Activated naive CD4-positive, alpha-beta T cell treated with anti-CD3 and anti-CD28 coated beads, Interleukin-2, amount 10 ng/mL, durations not matched to agents 7 days and 5 days (primary cell): ENCODE measurements at regions not wholly inside any gene's neighbourhood (a gene's known extent, or its start where the extent isn't known, plus 50 kb on each side); places are given as distances from the start of the nearest gene placed in this dataset.
"Not testable (repeated sequence)": the region's sequence is repeated elsewhere in the genome, so short reads cannot be mapped to it uniquely, and the experiment has no call there.

Experiments used
- CTCF ChIA-PET: fragments of 350-600 bp; sonication (Branson Sonifier 250); formaldehyde crosslinking; loops from one replicate; lab custom pipeline; 2021; ENCODE audit warnings: antibody characterized with exemption; lab: Charles Lee
- DNase-seq: peaks from one replicate; pipeline ENCODE4 v3.0.0-alpha.2; 2020
- H3K27ac Mint-ChIP-seq: one replicate; pipeline ENCODE4 v1.8.0; 2021; ENCODE audit warnings: mild to moderate bottlenecking, moderate library complexity, mixed read lengths
- H3K27me3 Mint-ChIP-seq: one replicate; pipeline ENCODE4 v1.8.0; 2021; ENCODE audit warnings: mild to moderate bottlenecking, mixed read lengths
- H3K36me3 Mint-ChIP-seq: one replicate; pipeline ENCODE4 v1.8.0; 2021; ENCODE audit warnings: mixed read lengths
- H3K4me1 Mint-ChIP-seq: one replicate; pipeline ENCODE4 v1.8.0; 2021; ENCODE audit warnings: mixed read lengths
- H3K4me3 Mint-ChIP-seq: one replicate; pipeline ENCODE4 v1.8.0; 2021; ENCODE audit warnings: mild to moderate bottlenecking, moderate library complexity, mixed read lengths
- H3K9me3 Mint-ChIP-seq: one replicate; pipeline ENCODE4 v1.8.0; 2021; ENCODE audit warnings: mixed read lengths

DNA sequence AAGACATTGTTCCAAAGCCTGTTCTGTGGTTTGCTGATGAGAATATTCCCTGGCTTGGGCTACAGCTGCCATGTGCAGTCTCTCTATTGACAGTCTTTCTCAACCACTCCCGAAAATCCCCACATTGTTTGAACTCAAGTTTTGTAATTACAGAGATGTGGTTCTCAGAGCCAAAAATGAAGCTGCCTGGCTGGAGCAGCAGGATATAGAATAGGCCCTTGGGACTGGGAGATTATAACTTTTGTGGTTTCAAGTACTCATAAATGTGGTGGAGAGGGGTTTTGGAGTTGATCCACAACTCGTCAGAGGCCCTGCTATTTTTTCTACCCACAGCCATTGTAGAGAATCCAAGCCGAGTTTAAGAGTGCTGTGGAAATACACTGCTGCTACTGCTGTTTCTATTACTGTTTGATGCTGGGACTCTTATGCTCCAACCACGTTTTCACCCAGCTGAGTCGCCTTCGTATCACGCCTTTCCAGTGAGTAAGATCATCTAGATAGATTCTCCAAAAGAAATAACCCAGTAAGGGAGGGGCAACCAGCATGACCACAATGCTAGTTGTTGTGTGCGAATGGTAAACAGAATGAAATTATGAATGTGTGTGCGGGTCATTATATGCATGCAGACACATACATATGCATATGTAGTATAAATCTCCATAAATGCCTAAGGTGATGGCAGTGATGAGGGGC, 57.1 kb upstream of the ATXN3L start:
- DNase-seq: no peak
- CTCF ChIA-PET: no interaction called here
- H3K4me1 Mint-ChIP-seq: no peaks in the 10 kb centered on the region
- H3K27me3 Mint-ChIP-seq: no peaks in the 10 kb centered on the region
- H3K36me3 Mint-ChIP-seq: no peaks in the 10 kb centered on the region
- no peak overlapping the region for H3K4me3 Mint-ChIP-seq
- H3K27ac Mint-ChIP-seq: no peak overlapping the region
- no peaks in the 10 kb centered on the region for H3K9me3 Mint-ChIP-seq

DNA sequence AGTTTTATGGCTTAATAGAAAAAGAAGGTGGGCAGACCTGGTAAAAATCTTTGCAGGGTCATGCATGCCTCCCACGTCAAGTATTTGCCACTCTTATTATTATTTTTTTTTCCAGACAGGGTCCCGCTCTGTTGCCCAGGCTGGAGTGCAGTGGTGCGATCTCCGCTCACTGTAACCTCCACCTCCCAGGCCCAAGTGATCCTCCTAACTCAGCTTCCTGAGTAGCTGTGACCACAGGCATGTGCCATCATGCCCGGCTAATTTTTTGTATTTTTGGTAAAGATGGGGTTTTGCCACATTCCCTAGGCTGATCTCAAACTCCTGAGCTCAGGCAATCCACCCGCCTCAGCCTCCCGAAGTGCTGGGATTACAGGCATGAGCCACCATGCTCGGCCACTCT, 55.7 kb upstream of the ATXN3L start:
- CTCF ChIA-PET, H3K27ac Mint-ChIP-seq, H3K36me3 Mint-ChIP-seq, DNase-seq, H3K4me3 Mint-ChIP-seq, H3K27me3 Mint-ChIP-seq, H3K9me3 Mint-ChIP-seq, H3K4me1 Mint-ChIP-seq: not testable (repeated sequence)

DNA sequence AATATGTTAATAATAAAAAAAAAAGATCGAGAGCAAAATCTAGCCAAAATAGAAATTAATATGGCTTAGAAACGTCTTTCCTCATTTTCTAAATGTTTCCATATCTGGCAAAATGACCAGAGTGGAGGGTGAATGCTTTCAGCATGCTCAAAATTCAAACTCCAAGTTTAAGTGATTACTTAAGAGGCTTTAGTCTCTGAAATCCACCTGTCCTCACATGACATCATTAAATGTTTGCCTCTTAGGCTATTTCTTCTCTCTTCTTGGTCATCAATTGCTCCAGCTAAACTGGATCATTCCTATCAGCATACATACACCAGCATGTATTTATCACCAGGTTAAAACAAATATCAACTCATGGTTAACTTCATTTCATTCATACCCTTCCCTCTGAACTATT, 54.5 kb upstream of the ATXN3L start:
- CTCF ChIA-PET: no interaction called here
- Mint-ChIP-seq H3K27ac (no peak overlapping the region), H3K4me3 (no peak overlapping the region)

DNA sequence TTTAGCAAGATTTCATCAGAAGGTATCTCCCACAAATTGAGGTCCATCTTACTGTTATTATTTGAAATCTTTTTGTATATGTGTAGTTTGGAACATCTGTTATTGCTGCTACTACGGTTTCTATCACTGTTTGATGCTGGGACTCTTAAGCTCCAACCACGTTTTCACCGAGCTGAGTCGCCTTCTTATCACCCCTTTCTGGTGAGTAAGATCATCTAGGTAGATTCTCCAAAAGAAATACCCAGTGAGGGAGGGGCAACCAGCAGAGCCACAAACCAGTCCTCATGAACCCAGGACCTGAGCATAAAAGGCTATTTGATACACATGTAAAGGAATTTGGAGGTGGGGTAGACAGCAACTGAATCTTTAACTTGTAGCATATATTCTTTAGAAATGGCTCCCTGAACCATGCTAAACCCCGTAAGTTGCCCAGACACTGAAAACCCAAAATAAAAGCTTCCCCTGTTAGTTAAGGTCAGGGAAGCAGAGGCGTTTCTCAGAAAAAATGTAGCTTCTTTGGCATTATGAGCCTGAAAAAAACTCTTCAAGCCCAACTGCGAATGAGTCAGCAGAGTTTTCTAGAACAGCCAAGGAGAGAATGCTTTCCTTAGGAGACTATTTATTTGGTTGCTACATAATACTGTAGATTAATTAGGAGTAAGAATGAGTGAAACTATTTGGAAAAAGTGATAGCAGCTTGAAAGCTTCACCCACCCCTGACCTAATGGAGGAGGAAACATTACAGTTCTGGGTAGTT, 53.8 kb upstream of the ATXN3L start:
- DNase-seq: no peak
- Mint-ChIP-seq H3K4me1 (no peaks in the 10 kb centered on the region), H3K4me3 (no peak overlapping the region), H3K36me3 (no peaks in the 10 kb centered on the region), H3K9me3 (no peaks in the 10 kb centered on the region), H3K27ac (no peak overlapping the region), H3K27me3 (no peaks in the 10 kb centered on the region)
- CTCF ChIA-PET: no interaction called here

More for the DNA sequence above, 54.5 kb upstream of the ATXN3L start:
- H3K9me3 Mint-ChIP-seq: no peaks in the 10 kb centered on the region
- no peak for DNase-seq
- no peaks in the 10 kb centered on the region for H3K27me3 Mint-ChIP-seq
- no peaks in the 10 kb centered on the region for H3K4me1 Mint-ChIP-seq
- H3K36me3 Mint-ChIP-seq: no peaks in the 10 kb centered on the region

DNA sequence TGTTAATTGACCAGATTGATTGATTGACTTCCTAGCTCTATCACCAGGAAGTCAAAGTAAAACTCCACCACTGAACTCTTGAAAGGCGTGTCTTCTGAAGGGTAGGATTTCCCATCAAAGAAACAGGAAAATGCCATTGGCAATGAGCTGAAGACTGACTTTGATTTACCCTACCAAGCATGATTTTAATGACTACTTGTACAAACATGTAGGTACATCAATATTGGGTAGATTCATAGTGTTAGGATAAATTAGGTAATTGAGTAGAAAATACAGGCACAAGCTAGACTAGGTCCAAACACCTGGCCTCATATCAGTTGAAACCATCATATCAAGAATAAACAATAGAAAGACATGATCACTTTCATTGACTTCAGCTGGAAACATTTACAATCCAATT, 53.2 kb upstream of the ATXN3L start:
- H3K4me1 Mint-ChIP-seq: no peaks in the 10 kb centered on the region
- CTCF ChIA-PET: no interaction called here
- H3K9me3 Mint-ChIP-seq: no peaks in the 10 kb centered on the region
- H3K27ac Mint-ChIP-seq: no peak overlapping the region
- no peak for DNase-seq
- no peaks in the 10 kb centered on the region for H3K36me3 Mint-ChIP-seq
- no peaks in the 10 kb centered on the region for H3K27me3 Mint-ChIP-seq
- no peak overlapping the region for H3K4me3 Mint-ChIP-seq

DNA sequence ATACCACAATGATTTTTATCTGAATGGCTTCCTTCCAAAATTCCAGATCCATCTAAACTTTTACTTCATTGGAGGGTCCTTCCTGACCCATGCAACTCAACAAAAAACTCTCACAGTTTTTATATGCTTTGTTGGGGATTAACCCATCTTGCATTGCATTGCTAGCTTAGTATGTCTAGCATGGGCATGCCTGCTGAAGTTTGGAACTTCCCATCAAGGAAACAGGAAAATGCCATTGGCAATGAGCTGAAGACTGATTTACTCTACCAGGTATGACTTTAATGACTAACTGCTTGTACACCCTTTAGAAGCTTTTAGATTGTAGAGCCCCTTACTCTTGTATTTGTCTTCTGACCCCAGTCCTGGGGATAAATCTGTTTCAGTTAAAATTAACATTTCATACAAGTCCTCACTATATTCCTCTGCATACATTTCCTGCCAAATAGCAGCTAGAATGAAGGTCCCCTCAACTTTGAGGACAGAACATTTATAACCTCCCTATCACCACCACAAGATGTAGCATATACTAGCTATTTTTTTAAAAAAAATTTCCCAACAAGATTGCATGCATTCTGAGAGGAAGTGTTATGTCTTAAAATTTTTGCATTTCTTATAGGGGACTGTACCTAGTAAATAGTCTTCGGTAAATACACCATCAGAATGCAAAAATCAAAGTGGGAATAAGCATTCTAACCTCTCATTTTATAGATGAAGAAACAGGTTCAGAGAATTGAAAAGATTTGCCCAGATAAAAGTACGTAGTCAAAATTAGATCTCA, 52.5 kb upstream of the ATXN3L start:
- H3K27ac Mint-ChIP-seq: no peak overlapping the region
- no peak overlapping the region for H3K4me3 Mint-ChIP-seq
- no peaks in the 10 kb centered on the region for H3K9me3 Mint-ChIP-seq
- CTCF ChIA-PET: no interaction called here
- H3K4me1 Mint-ChIP-seq: no peaks in the 10 kb centered on the region
- no peaks in the 10 kb centered on the region for H3K27me3 Mint-ChIP-seq
- H3K36me3 Mint-ChIP-seq: no peaks in the 10 kb centered on the region
- no peak for DNase-seq

DNA sequence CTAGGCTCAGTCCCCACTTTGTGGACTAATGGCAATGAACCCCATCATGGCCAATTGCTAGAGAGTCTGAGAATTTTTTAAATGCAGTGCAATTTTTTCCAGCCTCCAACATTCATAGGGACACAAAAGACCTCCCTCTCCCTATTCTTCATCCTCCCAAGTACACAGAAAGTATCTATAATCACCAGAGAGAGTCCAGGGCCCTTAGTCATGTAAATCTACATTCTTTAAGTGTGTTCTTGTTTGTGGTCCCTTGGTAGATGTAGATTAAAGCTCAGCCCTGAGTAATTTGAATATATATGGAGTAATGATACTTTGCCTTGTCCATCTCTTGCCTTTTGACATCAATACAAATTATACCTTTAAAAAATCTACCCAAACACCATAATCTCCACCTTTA, 51.3 kb upstream of the ATXN3L start:
- CTCF ChIA-PET: no interaction called here
- H3K4me3 Mint-ChIP-seq: no peak overlapping the region

DNA sequence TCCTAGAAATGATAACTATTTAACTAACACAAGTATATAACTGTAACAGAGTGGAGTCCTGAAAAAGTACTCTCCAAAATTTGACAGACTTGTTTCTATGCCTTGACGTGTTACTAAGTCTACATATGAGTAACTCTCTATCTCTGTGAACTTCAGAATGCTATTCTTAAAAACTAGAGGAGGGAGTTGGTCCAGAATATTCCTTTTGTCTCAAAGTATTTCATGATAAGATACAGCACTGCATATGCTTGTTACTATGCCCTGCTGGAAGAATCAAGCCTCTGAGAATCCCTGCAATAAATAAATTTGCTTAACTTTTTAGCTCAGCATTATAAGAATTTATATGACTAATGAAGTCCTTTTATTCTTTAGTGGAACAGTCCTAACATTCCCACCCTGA, 50.9 kb upstream of the ATXN3L start:
- Mint-ChIP-seq H3K4me1 (no peaks in the 10 kb centered on the region), H3K27me3 (no peaks in the 10 kb centered on the region), H3K27ac (no peak overlapping the region), H3K36me3 (no peaks in the 10 kb centered on the region), H3K4me3 (no peak overlapping the region), H3K9me3 (no peaks in the 10 kb centered on the region)
- CTCF ChIA-PET: no interaction called here
- no peak for DNase-seq

More for the DNA sequence above, 51.3 kb upstream of the ATXN3L start:
- Mint-ChIP-seq H3K4me1 (no peaks in the 10 kb centered on the region), H3K27ac (no peak overlapping the region), H3K36me3 (no peaks in the 10 kb centered on the region), H3K27me3 (no peaks in the 10 kb centered on the region), H3K9me3 (no peaks in the 10 kb centered on the region)
- DNase-seq: no peak
